IMR-90 (cell line): ENCODE measurements at regions not wholly inside any gene's neighbourhood (a gene's known extent, or its start where the extent isn't known, plus 50 kb on each side); places are given as distances from the start of the nearest gene placed in this dataset.

ENCODE experiments used
- ATAC-seq: fragments of 200-7000 bp; cut with Tn5 transposase; 2 replicates; pipeline ENCODE4 v1.9.1; 2020; ENCODE audit warnings: low read depth, mild to moderate bottlenecking, moderate library complexity
- BruUV-seq: library from RNA; stranded (reverse); fragments of 400-500 nt; replicated peaks from 2 replicates; lab custom pipeline; 2021; lab: Mats Ljungman, UMichigan
- CTCF ChIA-PET: fragments of 300-600 bp; formaldehyde crosslinking; extraction: SDS; loops from one replicate; lab custom pipeline; 2021; ENCODE audit warnings: antibody characterized with exemption; lab: Yijun Ruan, JAX
- POLR2A ChIA-PET: fragments of 300-600 bp; sonication (Branson Sonifier 250); formaldehyde crosslinking; loops from one replicate; lab custom pipeline; 2022; ENCODE audit warnings: antibody characterized with exemption; ENCODE audit not compliant: unreplicated experiment; lab: Charles Lee
- DNase-seq: peaks from one replicate; pipeline ENCODE4 v3.0.0; 2013
- H2AFZ ChIP-seq: replicated peaks from 2 replicates; pipeline ENCODE3; 2013; ENCODE audit warnings: low read length, mild to moderate bottlenecking; ENCODE audit not compliant: poor library complexity
- H2AK5ac ChIP-seq: 2 replicates; pipeline ENCODE4 v1.6.1; 2013; ENCODE audit warnings: low read depth, low read length, inconsistent platforms
- H2AK9ac ChIP-seq: replicated peaks from 2 replicates; pipeline ENCODE3; 2013; ENCODE audit warnings: mild to moderate bottlenecking, low read depth, low read length, moderate library complexity; ENCODE audit not compliant: poor library complexity
- H2BK120ac ChIP-seq: 2 replicates; pipeline ENCODE4 v1.6.1; 2013; ENCODE audit warnings: low read depth, low read length, inconsistent platforms
- H2BK15ac ChIP-seq: 3 replicates; pipeline ENCODE4 v1.6.1; 2013; ENCODE audit warnings: low read depth, low read length, inconsistent platforms
- H2BK20ac ChIP-seq: 2 replicates; pipeline ENCODE4 v1.6.1; 2013; ENCODE audit warnings: low read depth, mild to moderate bottlenecking, inconsistent platforms, low read length, moderate library complexity
- H2BK5ac ChIP-seq: 2 replicates; pipeline ENCODE4 v1.6.1; 2013; ENCODE audit warnings: mild to moderate bottlenecking, low read depth, low read length, inconsistent platforms; ENCODE audit not compliant: poor library complexity, severe bottlenecking
- H3K14ac ChIP-seq: replicated peaks from 2 replicates; pipeline ENCODE4 v1.6.1; 2013; ENCODE audit warnings: low read depth, low read length, inconsistent platforms
- H3K18ac ChIP-seq: 2 replicates; pipeline ENCODE4 v1.6.1; 2013; ENCODE audit warnings: low read depth, low read length, control low read depth
- H3K23ac ChIP-seq: 2 replicates; pipeline ENCODE4 v1.6.1; 2013; ENCODE audit warnings: low read depth, low read length, inconsistent platforms
- H3K27ac ChIP-seq: 2 replicates; pipeline ENCODE4 v1.5.1; 2013; ENCODE audit warnings: mild to moderate bottlenecking, control low read depth, low read length; ENCODE audit not compliant: insufficient read depth
- H3K27me3 ChIP-seq: 2 replicates; pipeline ENCODE4 v1.6.1; 2013; ENCODE audit warnings: low read length; ENCODE audit not compliant: control insufficient read depth, insufficient read depth
- H3K36me3 ChIP-seq: 2 replicates; pipeline ENCODE4 v1.6.1; 2013; ENCODE audit warnings: low read length, mixed read lengths; ENCODE audit not compliant: control insufficient read depth, insufficient read depth
- H3K4ac ChIP-seq: 2 replicates; pipeline ENCODE4 v1.6.1; 2013; ENCODE audit warnings: low read depth, low read length, inconsistent platforms
- H3K4me1 ChIP-seq: 2 replicates; pipeline ENCODE4 v1.6.1; 2013; ENCODE audit warnings: low read length, mixed read lengths; ENCODE audit not compliant: control insufficient read depth, insufficient read depth
- H3K4me2 ChIP-seq: 2 replicates; pipeline ENCODE4 v1.6.1; 2013; ENCODE audit warnings: low read depth, mild to moderate bottlenecking, control low read depth, low read length, moderate library complexity
- H3K4me3 ChIP-seq: 2 replicates; pipeline ENCODE4 v1.5.1; 2013; ENCODE audit warnings: low read depth, mild to moderate bottlenecking, control low read depth, low read length, moderate library complexity; ENCODE audit not compliant: insufficient read depth
- H3K56ac ChIP-seq: 2 replicates; pipeline ENCODE4 v1.6.1; 2013; ENCODE audit warnings: low read length, inconsistent platforms; ENCODE audit not compliant: insufficient read depth; ENCODE audit errors: extremely low read depth
- H3K79me1 ChIP-seq, 2 experiments: 2 replicates each; pipeline ENCODE4 v1.6.1; 2013; ENCODE audit warnings: low read length in 2 of 2, inconsistent platforms in 1 of 2, low read depth in 1 of 2
- H3K9ac ChIP-seq: 2 replicates; pipeline ENCODE4 v1.6.1; 2013; ENCODE audit warnings: low read depth, low read length, control low read depth
- H3K9me1 ChIP-seq: 2 replicates; pipeline ENCODE4 v1.6.1; 2013; ENCODE audit warnings: low read length, inconsistent platforms; ENCODE audit not compliant: insufficient read depth
- H3K9me3 ChIP-seq: 2 replicates; pipeline ENCODE4 v1.6.1; 2013; ENCODE audit warnings: low read length; ENCODE audit not compliant: control insufficient read depth, insufficient read depth
- H4K20me1 ChIP-seq: 2 replicates; pipeline ENCODE4 v1.6.1; 2013; ENCODE audit warnings: low read length, inconsistent platforms; ENCODE audit not compliant: insufficient read depth
- H4K5ac ChIP-seq: 2 replicates; pipeline ENCODE4 v1.6.1; 2013; ENCODE audit warnings: mild to moderate bottlenecking, low read depth, low read length, control low read depth
- H4K8ac ChIP-seq, 2 experiments: 2 replicates each; pipeline ENCODE4 v1.6.1; 2013; ENCODE audit warnings: low read depth in 2 of 2, low read length in 2 of 2, control low read depth in 1 of 2, inconsistent platforms in 1 of 2
- H4K91ac ChIP-seq: 2 replicates; pipeline ENCODE4 v1.6.1; 2013; ENCODE audit warnings: low read depth, low read length, inconsistent platforms; ENCODE audit not compliant: insufficient read depth
- BHLHE40 ChIP-seq: fragments of 150-350 bp; IDR thresholded peaks from 2 replicates; pipeline ENCODE4 v1.6.1; 2016; ENCODE audit warnings: mild to moderate bottlenecking, low read depth, low read length
- CHD1 ChIP-seq: IDR thresholded peaks from 2 replicates; pipeline ENCODE4 v1.6.1; 2012; ENCODE audit warnings: low read depth, low read length, improper control_type of control experiment
- MAFK ChIP-seq: IDR thresholded peaks from 2 replicates; pipeline ENCODE4 v1.6.1; 2012; ENCODE audit warnings: low read depth, low read length, improper control_type of control experiment
- MAZ ChIP-seq: IDR thresholded peaks from 2 replicates; pipeline ENCODE4 v1.6.1; 2012; ENCODE audit warnings: low read depth, mild to moderate bottlenecking, low read length, improper control_type of control experiment, moderate library complexity, borderline replicate concordance
- NFE2L2 ChIP-seq: fragments of 150-350 bp; IDR thresholded peaks from 2 replicates; pipeline ENCODE4 v1.6.1; 2016; ENCODE audit warnings: low read depth, mild to moderate bottlenecking, low read length
- RCOR1 ChIP-seq: IDR thresholded peaks from 2 replicates; pipeline ENCODE4 v1.6.1; 2012; ENCODE audit warnings: mild to moderate bottlenecking, low read length, improper control_type of control experiment; ENCODE audit not compliant: insufficient replicate concordance
- RFX5 ChIP-seq: IDR thresholded peaks from 2 replicates; pipeline ENCODE4 v1.8.0; 2012; ENCODE audit warnings: low read depth, mild to moderate bottlenecking, low read length, moderate library complexity
- SMC3 ChIP-seq: fragments of 150-350 bp; IDR thresholded peaks from 2 replicates; pipeline ENCODE4 v1.6.1; 2016; ENCODE audit warnings: low read depth, mild to moderate bottlenecking, antibody characterized with exemption, low read length, moderate library complexity
- WGBS, 2 experiments: methylation state at CpG; one replicate each; pipeline versions ENCODE4 v1.1.5 to v1.1.7; 2013; ENCODE audit warnings: missing lambda C conversion rate in 2 of 2; ENCODE audit not compliant: insufficient read length in 1 of 2; ENCODE audit errors: extremely low coverage in 2 of 2; 5-methylcytosine and 5-hydroxymethylcytosine counted together
- dilution Hi-C: fragments of 300-500 bp; cut with HindIII; formaldehyde crosslinking; loops from one replicate; pipeline ENCODE4 v1.14.3; 2018; ENCODE audit warnings: low sequenced_read_pairs; ENCODE audit not compliant: unreplicated experiment
- in situ Hi-C: fragments of 300-500 bp; cut with MboI; formaldehyde crosslinking; loops from 3 replicates; pipeline ENCODE4 v1.14.3; 2019; ENCODE audit warnings: low sequenced_read_pairs, inconsistent platforms, mixed read lengths
- intact Hi-C: fragments of 100-400 bp; cut with micrococcal nuclease; formaldehyde crosslinking; loops from 2 replicates; pipeline ENCODE4 v1.10.0; 2022

GRCh38 chr17:15891318-15891717 lies 53.6 kb upstream of the ADORA2B start:
- POLR2A ChIA-PET = interaction anchor here (0.6 kb wide), 1 partner anchor 14 kb away, joined by 5 read pairs; no protein-coding TSS in a partner anchor
- no peak overlapping the region for H3K14ac ChIP-seq
- H3K4me3 ChIP-seq = no peak overlapping the region
- H2AK5ac ChIP-seq = no peak overlapping the region
- H2AK9ac ChIP-seq = no peak overlapping the region
- H3K9me1 ChIP-seq = peaks cover 5% of the 10 kb centered on the region; the same call in 1 of the 2 replicates
- no peak overlapping the region for H2BK5ac ChIP-seq
- ATAC-seq (no peak), DNase-seq (peak; percentile 53)
- no peak overlapping the region for H2AFZ ChIP-seq
- no peak overlapping the region for H2BK120ac ChIP-seq
- no peaks in the 10 kb centered on the region for H4K20me1 ChIP-seq
- BruUV-seq = no TSS peak
- H4K91ac ChIP-seq = no peak overlapping the region
- in situ Hi-C loops = no loop called here
- H3K4me2 ChIP-seq = no peak overlapping the region
- CTCF ChIA-PET = no interaction called here
- H3K9ac ChIP-seq = no peak overlapping the region
- no peak overlapping the region for H3K18ac ChIP-seq
- no peak overlapping the region for H2BK20ac ChIP-seq
- no peak overlapping the region for H3K27ac ChIP-seq
- WGBS, 2 experiments = no CpG with 5 or more reads among the region's 3 CpGs
- dilution Hi-C loops = no loop called here
- H3K4me1 ChIP-seq = peaks cover 4% of the 10 kb centered on the region
- H3K4ac ChIP-seq = no peak overlapping the region
- intact Hi-C loops = no loop called here
- TF ChIP-seq BHLHE40 (no peak), SMC3 (no peak), NFE2L2 (no peak), MAFK (no peak), MAZ (no peak), RFX5 (no peak), CHD1 (no peak), RCOR1 (no peak)
- no peak overlapping the region for H2BK15ac ChIP-seq
- no peak overlapping the region for H4K5ac ChIP-seq
- no peak overlapping the region for H3K23ac ChIP-seq
- H3K36me3 ChIP-seq = no peaks in the 10 kb centered on the region
- no peak overlapping the region for H3K56ac ChIP-seq
- no peaks in the 10 kb centered on the region for H3K27me3 ChIP-seq
- no peaks in the 10 kb centered on the region for H3K79me1 ChIP-seq
- H4K8ac ChIP-seq = no peak overlapping the region
- no peaks in the 10 kb centered on the region for H3K9me3 ChIP-seq
